NCI-H1694 treated with DMSO at 0.1 percent for 48 hours (cell line): ENCODE measurements at regions not wholly inside any gene's neighbourhood (a gene's known extent, or its start where the extent isn't known, plus 50 kb on each side); places are given as distances from the start of the nearest gene placed in this dataset.
"Not testable (repeated sequence)": the region's sequence is repeated elsewhere in the genome, so short reads cannot be mapped to it uniquely, and the experiment has no call there.

ENCODE experiments used
- DNase-seq: peaks from one replicate; lab custom pipeline; 2025; lab: John Stamatoyannopoulos, UW

GRCh38 chr5:163885117-163885516, 379.7 kb downstream of the MAT2B start:
- DNase-seq, result no peak

DNA sequence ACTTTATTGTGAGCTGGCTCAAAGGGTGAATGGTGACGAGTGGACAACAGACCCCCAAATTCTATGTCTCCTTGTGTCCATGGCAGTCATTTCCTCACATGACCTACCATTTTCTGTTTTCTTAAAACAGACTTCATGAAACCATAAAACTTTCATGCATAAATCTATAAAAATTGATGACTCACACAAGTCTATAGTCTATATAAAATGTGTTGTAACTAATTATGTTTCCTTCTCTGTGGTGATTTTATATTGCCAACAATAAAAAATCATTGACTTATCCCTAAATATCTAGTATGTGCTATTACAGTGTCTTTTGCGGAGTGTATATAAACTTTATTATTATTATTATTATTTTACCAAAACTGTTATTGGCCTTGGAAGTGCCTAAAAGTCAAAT, 382.4 kb downstream of the MAT2B start:
- DNase-seq, result no peak

DNA sequence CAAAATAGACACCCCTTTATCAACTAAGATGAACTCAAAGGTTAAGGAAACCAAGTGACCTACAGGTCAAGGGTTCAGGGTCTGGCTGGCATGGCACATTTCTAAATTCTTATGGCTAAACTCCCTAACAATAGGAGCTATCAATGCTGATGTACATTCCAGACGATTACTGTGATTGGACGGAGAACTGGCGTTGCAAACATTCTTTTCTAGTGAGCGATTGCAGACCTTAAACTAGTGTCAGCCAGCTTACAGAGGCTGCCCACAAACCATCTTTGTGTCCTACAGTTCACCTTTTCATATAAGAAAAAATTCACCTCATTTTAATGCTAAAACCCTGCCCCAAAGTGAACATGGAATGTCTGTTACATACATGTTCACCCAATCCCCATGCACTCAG, 382.9 kb downstream of the MAT2B start:
- DNase-seq, result no peak

GRCh38 chr5:163889369-163889768, 383.9 kb downstream of the MAT2B start:
- DNase-seq, result no peak

DNA sequence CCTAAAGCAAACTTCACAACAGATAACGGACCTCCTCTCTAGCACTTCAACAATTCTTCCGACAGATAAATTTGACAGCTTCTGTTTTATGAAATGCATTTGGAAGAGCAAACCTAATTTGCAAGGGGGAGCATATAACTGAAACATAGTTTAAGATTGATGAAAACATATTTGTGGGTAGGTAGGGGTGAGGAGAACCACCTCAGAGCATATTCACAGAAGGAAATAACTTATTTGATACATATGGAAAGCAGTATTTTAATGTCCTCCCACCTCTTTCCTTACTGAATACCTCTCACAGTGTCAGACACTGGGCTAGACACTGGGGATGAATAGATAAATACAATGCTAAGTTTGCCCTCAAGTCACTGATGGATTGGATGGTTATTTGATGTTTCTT, 384.8 kb downstream of the MAT2B start:
- DNase-seq, result no peak

DNA sequence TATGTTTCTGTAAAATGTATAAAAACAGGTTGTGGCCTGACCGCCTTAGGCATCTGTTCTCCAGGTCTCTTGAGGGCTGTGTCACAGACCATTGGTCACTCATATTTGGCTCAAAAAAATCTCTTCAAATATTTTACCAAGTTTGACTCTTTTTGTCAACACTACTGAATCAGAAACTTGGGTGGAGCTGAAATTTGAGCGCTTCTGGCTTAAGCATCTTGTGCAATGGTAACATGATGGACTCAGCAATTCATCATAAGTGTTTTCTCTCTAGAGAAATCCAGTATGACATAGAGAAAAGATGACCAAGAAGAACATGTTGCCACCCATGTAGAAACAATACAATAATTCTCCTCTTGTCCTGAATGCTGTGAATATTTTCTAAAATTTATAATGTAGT, 387.9 kb downstream of the MAT2B start:
- DNase-seq, result no peak

DNA sequence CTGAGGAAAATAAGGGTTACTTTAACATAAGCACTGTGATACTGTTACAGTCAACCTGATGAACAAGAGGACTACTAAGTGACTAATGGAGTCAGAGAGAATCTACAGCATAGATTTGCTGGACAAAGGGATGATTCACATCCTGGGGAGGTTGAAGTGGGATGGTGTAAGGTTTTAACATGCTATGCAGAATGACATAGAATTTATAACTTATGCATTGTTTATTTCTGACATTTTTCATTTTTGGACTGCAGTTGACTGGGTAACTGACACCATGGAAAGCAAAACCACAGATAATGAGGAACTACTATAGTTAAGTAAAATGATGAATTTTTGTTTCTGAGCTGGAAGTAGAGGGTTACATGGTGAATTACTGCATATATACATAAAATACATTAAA, 389.2 kb downstream of the MAT2B start:
- no peak for DNase-seq

GRCh38 chr5:163898873-163899272, 393.5 kb downstream of the MAT2B start:
- no peak for DNase-seq

DNA sequence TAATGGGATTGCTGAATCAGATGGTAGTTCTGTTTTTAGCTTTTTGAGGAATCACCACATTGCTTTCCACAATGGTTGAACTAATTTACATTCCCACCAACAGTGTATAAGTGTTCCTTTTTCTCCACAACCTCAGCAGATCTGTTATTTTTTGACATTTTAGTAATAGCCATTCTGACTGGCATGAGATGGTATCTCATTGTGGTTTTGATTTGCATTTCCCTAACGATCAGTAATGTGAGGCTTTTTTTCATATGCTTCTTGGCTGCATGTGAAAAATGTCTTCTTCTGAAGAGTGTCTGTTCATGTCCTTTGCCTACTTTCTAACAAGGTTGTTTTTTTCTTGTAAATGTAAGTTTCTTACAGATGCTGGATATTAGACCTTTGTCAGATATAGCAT, 402.4 kb downstream of the MAT2B start:
- not testable (repeated sequence) for DNase-seq

DNA sequence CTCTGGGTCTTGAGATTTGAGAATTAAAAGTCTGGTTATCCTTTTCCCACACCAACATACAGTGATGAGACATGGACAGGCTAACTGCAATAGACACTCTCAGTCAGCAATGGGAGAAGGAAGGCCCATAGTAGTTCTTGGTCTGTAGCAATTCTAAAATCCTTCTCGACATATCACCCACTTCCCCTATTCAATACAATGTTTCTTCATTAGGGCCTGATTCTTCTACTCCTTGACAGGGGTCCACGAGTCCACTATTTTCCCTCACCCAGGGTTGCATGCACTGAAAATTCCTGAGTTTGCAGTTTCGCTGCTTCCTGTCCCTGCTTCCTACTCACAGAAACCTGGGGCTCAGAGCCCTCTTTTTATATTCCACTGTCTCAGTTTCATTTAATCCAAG, 402.8 kb downstream of the MAT2B start:
- DNase-seq, result no peak

- no peak for DNase-seq
Observed at GRCh38 chr5:163910226-163910625, 404.8 kb downstream of the MAT2B start.

DNA sequence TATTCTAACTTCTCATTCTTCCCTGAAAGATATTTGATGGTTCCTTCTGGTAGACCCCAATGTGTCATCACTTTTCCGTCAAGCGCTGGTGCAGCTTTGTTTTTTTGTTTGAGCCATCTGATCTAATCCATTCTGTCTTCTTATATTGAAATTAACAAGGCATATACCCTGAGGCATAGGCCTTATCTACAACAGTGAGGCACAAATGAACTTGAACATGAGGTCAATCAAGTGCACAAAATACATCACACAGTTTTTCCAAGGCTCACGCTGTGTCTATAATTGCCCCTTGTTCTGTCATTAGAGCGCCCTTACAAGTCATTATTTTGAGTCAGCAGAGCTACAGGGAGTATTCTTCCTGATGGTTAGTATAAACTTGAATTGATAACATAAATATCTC, 406.6 kb downstream of the MAT2B start:
- no peak for DNase-seq

DNA sequence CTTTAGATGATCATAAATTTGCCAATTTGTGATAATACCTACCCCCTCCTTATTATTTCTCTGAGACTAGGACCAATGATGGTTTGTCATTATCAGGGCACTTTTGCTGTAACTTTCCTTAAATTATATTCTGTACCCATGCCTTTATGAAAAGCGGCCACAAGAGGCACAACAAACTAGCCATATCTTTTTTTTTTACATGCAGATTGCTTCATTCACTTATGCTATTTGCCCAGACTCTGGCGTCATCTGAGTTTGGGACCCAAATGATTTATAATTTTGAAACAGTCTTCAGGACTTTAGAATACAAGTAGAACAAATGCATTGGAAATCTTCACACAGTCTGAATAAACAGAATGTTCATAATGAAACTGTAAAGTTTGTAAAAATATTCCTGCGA, 408.1 kb downstream of the MAT2B start:
- peak; percentile 2 for DNase-seq

- DNase-seq, result peak; percentile 90
Observed at GRCh38 chr5:163914910-163915309, 409.5 kb downstream of the MAT2B start.

DNA sequence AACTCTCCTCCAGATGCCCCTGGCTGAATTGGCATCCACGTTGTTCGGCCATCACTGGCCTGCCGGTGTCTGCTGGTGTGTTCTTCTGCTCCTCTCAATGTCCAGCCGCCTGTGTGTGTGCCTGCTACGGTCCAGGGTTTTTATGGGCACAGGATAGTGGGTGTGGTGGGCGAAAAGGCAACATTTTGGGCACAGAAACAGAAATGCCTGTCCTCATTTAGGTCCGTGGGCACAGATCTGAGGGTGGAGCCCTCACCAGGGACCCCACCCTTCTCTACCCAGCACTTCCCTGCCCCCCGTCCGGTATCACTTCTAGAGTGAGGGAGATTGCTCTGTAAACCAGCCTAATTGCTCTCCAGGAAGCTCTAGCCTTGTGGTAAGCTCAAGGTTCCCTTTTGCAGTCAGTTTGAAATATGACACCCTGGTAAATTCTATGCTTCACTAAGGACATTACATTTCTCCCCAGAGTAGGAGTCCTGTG, 410.1 kb downstream of the MAT2B start:
- DNase-seq, result peak; percentile 43

DNA sequence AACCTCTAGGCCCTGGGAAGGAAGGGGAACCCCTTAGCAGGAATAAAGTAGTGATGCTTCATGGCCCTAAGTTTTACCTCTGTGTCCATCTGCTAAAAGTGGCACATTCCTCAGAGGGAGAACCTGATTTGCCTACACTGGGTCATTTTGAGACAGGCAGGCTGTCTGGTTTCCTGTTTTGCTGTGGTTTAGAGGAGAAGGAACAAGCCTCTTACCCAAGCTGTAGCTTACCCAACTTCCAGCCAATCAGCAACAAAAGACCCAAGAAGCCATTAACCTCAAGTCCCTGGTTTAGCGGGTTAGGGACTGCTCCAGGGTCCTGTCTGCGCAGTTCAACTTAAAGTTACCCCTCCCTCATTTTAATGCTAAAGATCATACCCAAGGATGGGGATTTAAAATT, 411.0 kb downstream of the MAT2B start:
- peak; percentile 8 for DNase-seq

- no peak for DNase-seq
Observed at GRCh38 chr5:163916861-163917260, 411.4 kb downstream of the MAT2B start.

DNA sequence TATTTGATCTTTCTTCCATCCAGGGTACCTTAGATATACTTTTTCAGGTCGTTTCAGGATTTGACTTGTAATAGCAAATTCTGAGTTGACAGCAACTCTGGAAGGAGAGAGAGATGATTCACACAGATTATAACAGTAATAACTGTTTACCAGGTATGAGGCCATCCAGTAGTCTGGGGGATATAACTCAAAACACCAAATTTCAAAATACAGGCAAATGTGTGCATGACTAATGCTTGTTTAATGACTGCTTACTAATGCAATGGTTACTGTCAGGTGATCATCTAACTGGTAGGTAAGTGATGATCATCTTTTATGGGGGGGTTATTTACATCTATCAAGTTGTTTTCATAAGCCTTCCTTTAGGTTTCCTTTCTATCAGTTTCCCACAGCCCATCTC, 412.3 kb downstream of the MAT2B start:
- no peak for DNase-seq

GRCh38 chr5:163934990-163935389, 429.6 kb downstream of the MAT2B start:
- DNase-seq, result not testable (repeated sequence)

DNA sequence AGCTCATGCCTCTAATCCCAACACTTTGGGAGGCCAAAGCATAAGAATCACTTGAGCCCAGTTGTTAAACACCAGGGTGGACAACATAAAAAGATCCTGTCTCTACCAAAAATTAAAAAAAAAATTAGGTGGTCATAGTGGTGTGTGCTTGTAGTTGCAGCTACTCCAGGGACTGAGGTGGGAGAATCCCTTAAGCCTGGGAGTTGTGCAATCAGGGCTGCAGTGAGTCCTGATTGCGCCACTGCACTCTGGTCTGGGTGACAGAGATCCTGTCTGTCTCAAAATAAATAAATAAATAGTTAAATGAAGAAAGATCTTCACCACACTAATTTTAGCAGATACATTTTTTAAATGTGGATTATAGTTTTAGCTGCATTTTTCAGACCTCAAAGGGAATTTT, 433.2 kb downstream of the MAT2B start:
- DNase-seq, result no peak

GRCh38 chr5:163941079-163941478, 435.7 kb downstream of the MAT2B start:
- DNase-seq, result no peak

DNA sequence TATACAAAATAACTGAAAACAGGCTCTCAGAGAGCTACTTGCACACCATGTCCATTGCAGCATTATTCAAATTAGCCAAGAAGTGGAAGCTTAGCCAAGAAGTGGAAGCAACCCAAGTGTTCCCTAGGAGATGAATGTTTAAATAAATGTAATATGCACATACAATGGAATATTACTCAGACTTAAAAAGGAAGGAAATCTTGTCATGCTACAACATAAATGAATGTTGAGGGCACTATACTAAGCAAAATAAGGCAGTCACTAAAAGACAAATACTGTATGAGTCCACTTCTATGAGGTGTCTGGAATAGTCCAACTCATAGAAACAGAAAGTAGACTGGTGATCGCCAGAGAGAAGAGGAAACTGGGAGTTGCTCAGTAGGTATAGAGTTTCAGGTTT, 438.1 kb downstream of the MAT2B start:
- DNase-seq, result no peak

GRCh38 chr5:163944738-163945137, 439.3 kb downstream of the MAT2B start:
- no peak for DNase-seq

- no peak for DNase-seq
Observed at GRCh38 chr5:163947848-163948666, 442.6 kb downstream of the MAT2B start.
